CD4-positive, CD25-positive, alpha-beta regulatory T cell (primary cell): ENCODE measurements at regions not wholly inside any gene's neighbourhood (a gene's known extent, or its start where the extent isn't known, plus 50 kb on each side); places are given as distances from the start of the nearest gene placed in this dataset.
A peak's percentile ranks its signal among the peaks of the same experiment; 100 is the strongest.

Source experiments
- ATAC-seq, 2 donors: fragments of 150-1000 bp; cut with Tn5 transposase; one replicate each; pipeline ENCODE4 v1.10.0; 2021; ENCODE audit warnings: low read depth in 2 of 2, moderate number of reproducible peaks in 2 of 2, moderate library complexity in 1 of 2
- DNase-seq, 3 donors: peaks; one replicate each; pipeline versions ENCODE4 v3.0.0 to v3.0.0-alpha.2; 2012 to 2022; ENCODE audit warnings: mixed read lengths in 1 of 3
- H3K27ac ChIP-seq: one replicate; pipeline ENCODE4 v1.7.0; 2013; ENCODE audit warnings: mild to moderate bottlenecking, low read length; ENCODE audit not compliant: insufficient read depth, poor library complexity, severe bottlenecking
- H3K27me3 ChIP-seq: one replicate; pipeline ENCODE4 v1.7.0; 2013; ENCODE audit warnings: low read length; ENCODE audit not compliant: control insufficient read depth, insufficient read depth
- H3K36me3 ChIP-seq: one replicate; pipeline ENCODE4 v1.7.0; 2013; ENCODE audit warnings: mild to moderate bottlenecking, low read length, moderate library complexity; ENCODE audit not compliant: control insufficient read depth, insufficient read depth
- H3K4me1 ChIP-seq: 2 replicates; pipeline ENCODE4 v1.7.0; 2013; ENCODE audit warnings: mild to moderate bottlenecking, low read length; ENCODE audit not compliant: insufficient read depth, control insufficient read depth, poor library complexity, severe bottlenecking
- H3K4me3 ChIP-seq: one replicate; pipeline ENCODE4 v1.7.0; 2013; ENCODE audit warnings: low read depth, mild to moderate bottlenecking, low read length, moderate library complexity
- H3K9me3 ChIP-seq, 2 experiments: 1 replicate in 1 of 2; 2 replicates in 1 of 2; pipeline ENCODE4 v1.7.0; 2013; ENCODE audit warnings: low read length in 2 of 2, mild to moderate bottlenecking in 1 of 2, moderate library complexity in 1 of 2; ENCODE audit not compliant: control insufficient read depth in 2 of 2
- H3K27ac Mint-ChIP-seq, 3 donors: one replicate each; pipeline ENCODE4 v1.8.0; 2020 to 2022; ENCODE audit warnings: mild to moderate bottlenecking in 3 of 3, mixed read lengths in 3 of 3, moderate library complexity in 2 of 3
- H3K27me3 Mint-ChIP-seq: one replicate; pipeline ENCODE4 v1.8.0; 2022; ENCODE audit warnings: mild to moderate bottlenecking, mixed read lengths
- H3K36me3 Mint-ChIP-seq: one replicate; pipeline ENCODE4 v1.8.0; 2020; ENCODE audit warnings: mixed read lengths
- H3K4me1 Mint-ChIP-seq, 4 donors: one replicate each; pipeline ENCODE4 v1.8.0; 2020 to 2022; ENCODE audit warnings: mixed read lengths in 4 of 4, mild to moderate bottlenecking in 1 of 4
- H3K4me3 Mint-ChIP-seq, 4 donors: one replicate each; pipeline ENCODE4 v1.8.0; 2020 to 2022; ENCODE audit warnings: mild to moderate bottlenecking in 4 of 4, mixed read lengths in 4 of 4, moderate library complexity in 3 of 4
- H3K9me3 Mint-ChIP-seq, 7 donors: one replicate each; pipeline ENCODE4 v1.8.0; 2020 to 2022; ENCODE audit warnings: mixed read lengths in 7 of 7, mild to moderate bottlenecking in 3 of 7, moderate library complexity in 2 of 7

DNA sequence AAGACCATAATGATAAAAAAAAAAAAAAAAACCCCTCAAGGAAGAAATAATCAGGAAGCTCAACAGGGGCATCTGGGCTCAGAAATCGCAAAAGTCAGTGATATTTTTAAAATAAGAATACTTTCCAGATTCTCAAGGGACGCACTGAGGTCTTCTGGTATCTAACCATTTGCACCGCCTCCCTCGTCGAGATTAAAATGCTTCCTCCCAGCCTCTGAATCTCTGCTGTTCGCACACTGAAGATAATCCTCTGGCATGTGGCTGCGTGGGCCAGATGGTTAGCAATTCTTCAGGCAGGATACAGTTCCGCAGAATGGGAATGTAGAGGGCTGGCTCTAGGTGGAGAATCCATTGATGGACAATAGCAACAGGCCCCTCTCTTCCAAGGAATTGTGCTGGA, 211.7 kb upstream of the CDH5 start:
- no peak for ATAC-seq
- Histone ChIP-seq H3K27me3 (no peaks in the 10 kb centered on the region), H3K4me3 (no peak overlapping the region), H3K36me3 (no peaks in the 10 kb centered on the region), H3K27ac (no peak overlapping the region), H3K9me3 (no peaks in the 10 kb centered on the region), H3K4me1 (no peaks in the 10 kb centered on the region)
- Mint-ChIP-seq H3K27me3 (no peaks in the 10 kb centered on the region), H3K9me3 (peaks cover 0 to 3% (median 0%) of the 10 kb centered on the region in 7 donors), H3K4me3 (no peak overlapping the region), H3K36me3 (no peaks in the 10 kb centered on the region), H3K4me1 (peaks cover 0 to 16% (median 0%) of the 10 kb centered on the region in 4 donors), H3K27ac (peak overlapping the region in 1 of 3 donors; percentile 38)
- DNase-seq, result no peak

DNA sequence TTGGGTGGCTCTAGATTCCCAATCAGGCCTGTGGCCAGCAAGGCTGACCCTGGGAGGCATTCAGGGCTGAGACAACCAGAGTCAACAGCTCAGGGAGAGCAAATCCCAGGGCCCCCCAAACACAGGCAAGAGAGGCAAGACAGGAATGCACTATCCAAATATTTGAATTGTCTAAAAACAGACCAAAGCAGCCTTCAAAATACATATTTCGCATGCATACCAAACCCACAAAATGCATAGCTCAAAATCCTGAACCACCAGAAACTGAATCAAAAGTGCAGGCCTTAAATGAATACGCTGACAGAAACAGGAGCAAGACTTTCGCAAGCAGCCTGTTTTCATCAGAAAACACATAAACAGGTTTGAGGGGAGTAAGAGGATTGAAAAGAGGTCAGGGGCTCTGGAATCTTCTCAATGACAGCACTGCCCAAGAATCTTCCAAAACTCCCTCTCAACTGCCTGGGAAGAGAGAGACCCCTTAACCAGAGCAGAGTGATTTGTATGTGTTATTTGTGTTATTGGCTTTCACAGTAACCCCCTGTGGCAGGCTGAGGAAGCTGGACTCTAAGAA, 213.6 kb upstream of the CDH5 start:
- Histone ChIP-seq H3K27me3 (no peaks in the 10 kb centered on the region), H3K27ac (no peak overlapping the region), H3K4me3 (no peak overlapping the region), H3K36me3 (no peaks in the 10 kb centered on the region), H3K4me1 (no peaks in the 10 kb centered on the region), H3K9me3 (no peaks in the 10 kb centered on the region)
- peaks cover 0 to 16% (median 0%) of the 10 kb centered on the region in 4 donors for H3K4me1 Mint-ChIP-seq
- H3K36me3 Mint-ChIP-seq, result no peaks in the 10 kb centered on the region
- H3K27me3 Mint-ChIP-seq, result no peaks in the 10 kb centered on the region
- no peak for DNase-seq
- H3K27ac Mint-ChIP-seq, result no peak overlapping the region
- no peak overlapping the region for H3K4me3 Mint-ChIP-seq
- ATAC-seq, result no peak
- peaks cover 0 to 7% (median 0%) of the 10 kb centered on the region in 7 donors for H3K9me3 Mint-ChIP-seq

DNA sequence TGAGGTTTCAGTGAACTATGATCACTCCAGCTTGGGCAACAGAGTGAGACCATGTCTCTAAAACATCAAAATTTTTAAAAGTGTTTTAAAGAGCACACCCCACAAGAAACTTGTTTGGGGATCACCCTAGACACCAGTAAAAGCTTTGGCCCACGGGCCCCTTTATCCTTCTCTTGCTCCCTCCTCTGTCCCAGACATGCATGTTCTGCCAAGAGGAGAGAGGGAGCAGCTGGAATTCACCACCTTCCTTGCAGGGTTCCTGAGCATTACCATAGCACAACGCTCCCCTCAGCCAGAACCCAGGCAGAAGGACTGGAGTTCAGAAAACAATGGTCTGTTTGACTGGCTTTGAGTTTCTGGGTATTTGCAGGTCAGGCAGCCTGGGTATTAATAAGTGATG, 214.3 kb upstream of the CDH5 start:
- Histone ChIP-seq H3K36me3 (no peaks in the 10 kb centered on the region), H3K27me3 (no peaks in the 10 kb centered on the region), H3K4me1 (no peaks in the 10 kb centered on the region), H3K4me3 (no peak overlapping the region), H3K9me3 (no peaks in the 10 kb centered on the region), H3K27ac (no peak overlapping the region)
- peaks cover 0 to 7% (median 0%) of the 10 kb centered on the region in 7 donors for H3K9me3 Mint-ChIP-seq
- H3K4me1 Mint-ChIP-seq, result peaks cover 0 to 16% (median 0%) of the 10 kb centered on the region in 4 donors
- H3K27ac Mint-ChIP-seq, result no peak overlapping the region
- H3K4me3 Mint-ChIP-seq, result no peak overlapping the region
- no peak for ATAC-seq
- no peak for DNase-seq
- no peaks in the 10 kb centered on the region for H3K36me3 Mint-ChIP-seq
- H3K27me3 Mint-ChIP-seq, result no peaks in the 10 kb centered on the region

DNA sequence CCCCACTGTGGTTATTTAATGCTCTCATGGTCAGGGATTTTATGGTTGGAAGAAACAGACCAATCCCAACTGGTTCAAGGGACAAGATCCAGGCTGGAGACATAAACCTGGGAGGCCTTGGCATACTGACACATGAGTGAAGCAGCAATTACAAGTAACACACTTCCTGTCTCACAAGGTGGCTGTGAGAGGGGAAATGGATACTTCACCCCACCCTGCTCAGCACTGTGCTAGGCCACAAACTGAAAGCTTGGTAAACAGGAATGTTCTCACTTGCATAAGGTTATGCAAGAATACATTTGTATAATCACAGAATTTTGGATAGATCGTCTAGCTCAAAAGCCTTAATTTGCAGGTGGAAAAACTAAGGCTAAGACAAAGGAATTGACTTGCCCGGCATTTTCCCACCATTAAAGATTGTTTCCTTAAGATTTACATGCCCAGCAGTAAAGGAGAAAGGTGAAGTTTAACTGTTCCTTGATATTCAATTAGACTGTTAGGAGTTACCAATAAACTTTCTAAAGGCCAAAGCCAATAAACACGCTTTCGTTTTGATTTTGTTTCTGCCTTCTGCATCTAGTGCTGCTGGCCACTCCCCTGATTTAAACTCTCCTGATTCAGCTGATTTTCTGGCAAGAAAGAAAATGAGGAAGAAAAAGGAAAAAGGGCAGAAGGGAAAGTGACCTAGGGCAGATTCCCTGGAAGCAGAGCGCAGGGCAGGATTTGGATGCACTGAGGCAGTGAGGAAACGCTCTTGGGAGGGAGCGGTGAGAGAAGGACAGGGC, 215.6 kb upstream of the CDH5 start:
- Mint-ChIP-seq H3K9me3 (peaks cover 0 to 7% (median 0%) of the 10 kb centered on the region in 7 donors), H3K27me3 (no peaks in the 10 kb centered on the region), H3K36me3 (no peaks in the 10 kb centered on the region), H3K4me3 (no peak overlapping the region), H3K27ac (peak overlapping the region in 1 of 3 donors; percentile 3), H3K4me1 (peaks cover 0 to 16% (median 0%) of the 10 kb centered on the region in 4 donors)
- Histone ChIP-seq H3K27me3 (peaks cover 1% of the 10 kb centered on the region), H3K9me3 (no peaks in the 10 kb centered on the region), H3K4me3 (no peak overlapping the region), H3K4me1 (no peaks in the 10 kb centered on the region), H3K36me3 (no peaks in the 10 kb centered on the region), H3K27ac (no peak overlapping the region)
- ATAC-seq (no peak), DNase-seq (peak in 1 of 3 donors; percentile 84)

DNA sequence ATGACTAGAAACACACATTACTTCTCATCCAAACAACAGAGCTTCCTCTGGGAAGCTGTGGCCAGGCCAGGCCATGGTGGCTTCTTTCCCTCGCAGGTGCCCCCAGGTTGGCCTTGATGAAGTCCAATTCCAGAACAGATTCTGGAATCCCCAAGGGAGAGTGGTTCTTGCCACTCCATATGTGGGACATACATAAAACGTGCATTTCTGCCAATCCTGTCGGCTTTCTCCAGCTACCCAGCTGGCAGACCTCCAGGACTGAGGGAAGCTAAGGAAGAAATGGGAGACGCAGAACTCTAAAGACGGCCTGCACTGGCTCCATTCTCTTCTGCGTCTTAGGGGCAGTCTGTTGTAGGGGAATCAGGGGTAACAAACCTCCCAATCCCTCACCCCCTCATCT, 219.2 kb upstream of the CDH5 start:
- no peaks in the 10 kb centered on the region for H3K36me3 ChIP-seq
- no peaks in the 10 kb centered on the region for H3K4me1 ChIP-seq
- H3K27ac Mint-ChIP-seq, result no peak overlapping the region
- peaks cover 0 to 9% (median 0%) of the 10 kb centered on the region in 7 donors for H3K9me3 Mint-ChIP-seq
- ATAC-seq (no peak), DNase-seq (no peak)
- no peaks in the 10 kb centered on the region for H3K36me3 Mint-ChIP-seq
- H3K27me3 ChIP-seq, result peaks cover 1% of the 10 kb centered on the region
- H3K4me3 Mint-ChIP-seq, result no peak overlapping the region
- H3K4me1 Mint-ChIP-seq, result peaks cover 0 to 15% (median 0%) of the 10 kb centered on the region in 4 donors
- H3K27me3 Mint-ChIP-seq, result no peaks in the 10 kb centered on the region
- no peak overlapping the region for H3K4me3 ChIP-seq
- no peaks in the 10 kb centered on the region for H3K9me3 ChIP-seq
- no peak overlapping the region for H3K27ac ChIP-seq

DNA sequence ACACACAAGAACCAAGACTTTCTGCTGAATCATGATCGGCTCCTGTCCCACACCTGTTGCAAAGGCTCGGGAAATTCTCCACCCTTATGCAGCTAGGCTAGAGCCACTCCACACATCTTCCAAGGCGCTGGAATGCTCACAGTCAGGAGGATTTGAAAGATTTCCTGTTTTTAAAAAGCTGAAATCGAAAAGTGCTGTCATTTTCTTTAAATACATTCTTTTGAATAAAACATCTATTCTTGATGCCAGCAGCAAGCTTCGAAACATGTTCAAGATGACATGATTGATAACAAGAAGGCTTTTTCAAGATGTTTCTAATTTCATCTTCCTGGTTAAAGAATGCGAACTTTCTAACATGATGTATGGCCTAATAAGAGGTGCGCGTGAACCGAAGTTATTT, 219.7 kb upstream of the CDH5 start:
- no peak overlapping the region for H3K4me3 ChIP-seq
- no peak overlapping the region for H3K27ac Mint-ChIP-seq
- no peak overlapping the region for H3K27ac ChIP-seq
- H3K4me3 Mint-ChIP-seq, result no peak overlapping the region
- no peaks in the 10 kb centered on the region for H3K4me1 ChIP-seq
- no peaks in the 10 kb centered on the region for H3K36me3 Mint-ChIP-seq
- ATAC-seq, result no peak
- H3K27me3 Mint-ChIP-seq, result no peaks in the 10 kb centered on the region
- peaks cover 0 to 15% (median 0%) of the 10 kb centered on the region in 4 donors for H3K4me1 Mint-ChIP-seq
- DNase-seq, result no peak
- H3K27me3 ChIP-seq, result peaks cover 1% of the 10 kb centered on the region
- no peaks in the 10 kb centered on the region for H3K9me3 ChIP-seq
- H3K9me3 Mint-ChIP-seq, result peaks cover 0 to 9% (median 0%) of the 10 kb centered on the region in 7 donors
- no peaks in the 10 kb centered on the region for H3K36me3 ChIP-seq

DNA sequence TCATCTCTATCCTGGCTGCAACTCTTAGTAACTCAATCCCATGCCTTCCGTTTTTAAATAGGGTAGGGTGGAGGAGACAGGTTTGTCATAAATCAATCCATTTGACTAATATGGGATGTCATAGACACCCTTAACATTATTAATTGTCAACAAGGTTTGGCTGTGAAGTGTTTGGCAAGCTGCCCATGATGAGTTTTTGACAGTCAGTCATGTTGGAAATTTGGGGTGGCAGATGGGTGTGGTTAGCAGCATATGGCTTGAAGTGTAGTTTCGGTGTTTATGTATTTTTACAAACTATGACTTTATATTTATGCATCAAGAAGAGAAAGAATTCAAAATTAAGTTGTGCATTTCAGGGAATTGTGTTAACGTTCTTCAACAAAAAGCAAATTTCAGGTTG, 221.8 kb upstream of the CDH5 start:
- no peak overlapping the region for H3K27ac Mint-ChIP-seq
- Histone ChIP-seq H3K4me1 (no peaks in the 10 kb centered on the region), H3K27me3 (peaks cover 1% of the 10 kb centered on the region), H3K27ac (no peak overlapping the region), H3K9me3 (no peaks in the 10 kb centered on the region), H3K36me3 (no peaks in the 10 kb centered on the region), H3K4me3 (no peak overlapping the region)
- peaks cover 0 to 5% (median 0%) of the 10 kb centered on the region in 7 donors for H3K9me3 Mint-ChIP-seq
- H3K36me3 Mint-ChIP-seq, result no peaks in the 10 kb centered on the region
- H3K27me3 Mint-ChIP-seq, result no peaks in the 10 kb centered on the region
- no peaks in the 10 kb centered on the region for H3K4me1 Mint-ChIP-seq
- H3K4me3 Mint-ChIP-seq, result no peak overlapping the region
- DNase-seq (no peak), ATAC-seq (no peak)

DNA sequence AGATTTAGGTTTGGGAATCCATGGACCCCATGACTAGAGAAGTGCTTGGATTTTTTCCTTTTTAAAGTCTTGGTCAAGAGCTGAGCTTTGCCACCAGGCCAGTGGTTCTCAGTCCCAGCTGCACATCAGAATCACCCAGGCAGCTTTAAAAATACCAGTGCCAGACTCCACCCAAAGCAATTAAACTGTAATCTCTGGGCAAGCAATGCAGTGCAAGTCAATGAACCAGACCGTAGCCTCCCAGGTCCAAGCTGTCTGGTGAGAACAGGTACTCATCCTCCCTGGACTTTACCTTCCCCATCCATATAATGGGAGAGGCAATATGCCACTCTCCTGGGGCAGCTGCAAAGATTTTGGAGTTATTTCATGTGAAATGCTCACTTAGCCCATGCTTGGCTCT, 223.1 kb upstream of the CDH5 start:
- Histone ChIP-seq H3K4me1 (no peaks in the 10 kb centered on the region), H3K36me3 (no peaks in the 10 kb centered on the region), H3K27me3 (peaks cover 1% of the 10 kb centered on the region), H3K4me3 (no peak overlapping the region), H3K9me3 (no peaks in the 10 kb centered on the region), H3K27ac (no peak overlapping the region)
- H3K9me3 Mint-ChIP-seq, result peaks cover 0 to 3% (median 0%) of the 10 kb centered on the region in 7 donors
- H3K27me3 Mint-ChIP-seq, result no peaks in the 10 kb centered on the region
- H3K4me1 Mint-ChIP-seq, result no peaks in the 10 kb centered on the region
- no peak for ATAC-seq
- no peaks in the 10 kb centered on the region for H3K36me3 Mint-ChIP-seq
- DNase-seq, result no peak
- no peak overlapping the region for H3K27ac Mint-ChIP-seq
- no peak overlapping the region for H3K4me3 Mint-ChIP-seq
